ENCODE measurements at regions not wholly inside any gene's neighbourhood (a gene's known extent, or its start where the extent isn't known, plus 50 kb on each side); places are given as distances from the start of the nearest gene placed in this dataset.
"Not testable (repeated sequence)": the region's sequence is repeated elsewhere in the genome, so short reads cannot be mapped to it uniquely, and the experiment has no call there.

- in situ Hi-C loops (cut with HindIII; ENCODE audit: low pct_ligation_motif_present, low sequenced_read_pairs) = no loop called here
- peak; percentile 29 for DNase-seq
- Histone ChIP-seq H3K4me3 (ENCODE audit: low read depth, low read length) (no peak overlapping the region), H3K27ac (no peak overlapping the region), H3K36me3 (replicated peaks) (no peaks in the 10 kb centered on the region), H3K27me3 (replicated peaks) (no peaks in the 10 kb centered on the region)
- TF ChIP-seq CTCF (IDR thresholded peaks at IDR 0.05; ENCODE audit: low read depth, low read length, missing control alignments) = peak; percentile 73
Observed at GRCh38 chr2:224650815-224651439, 65.2 kb downstream of the CCDC195 start.

GRCh38 chr2:224647684-224648083 is 62.5 kb upstream of the CUL3 start:
- in situ Hi-C loops (cut with HindIII; ENCODE audit: low pct_ligation_motif_present, low sequenced_read_pairs); DNase-seq: not testable (repeated sequence)

GRCh38 chr2:224646242-224646846 is 61.2 kb upstream of the CUL3 start:
- Histone ChIP-seq H3K27ac (no peak overlapping the region), H3K27me3 (replicated peaks) (no peaks in the 10 kb centered on the region), H3K4me3 (ENCODE audit: low read depth, low read length) (no peak overlapping the region), H3K36me3 (replicated peaks) (no peaks in the 10 kb centered on the region)
- in situ Hi-C loops (cut with HindIII; ENCODE audit: low pct_ligation_motif_present, low sequenced_read_pairs) = no loop called here
- TF ChIP-seq CTCF (IDR thresholded peaks at IDR 0.05; ENCODE audit: low read depth, low read length, missing control alignments) = peak; percentile 77
- DNase-seq = peak; percentile 12

More at GRCh38 chr2:224647684-224648083, 62.5 kb upstream of the CUL3 start:
- not testable (repeated sequence) for H3K4me3 ChIP-seq (ENCODE audit: low read depth, low read length); H3K27ac ChIP-seq; H3K36me3 ChIP-seq (replicated peaks); H3K27me3 ChIP-seq (replicated peaks)

GRCh38 chr2:224645722-224646121 is 60.6 kb upstream of the CUL3 start:
- no peaks in the 10 kb centered on the region for H3K27me3 ChIP-seq (replicated peaks)
- in situ Hi-C loops (cut with HindIII; ENCODE audit: low pct_ligation_motif_present, low sequenced_read_pairs) = no loop called here
- TF ChIP-seq CTCF (IDR thresholded peaks at IDR 0.05; ENCODE audit: low read depth, low read length, missing control alignments) = no peak
- H3K4me3 ChIP-seq (ENCODE audit: low read depth, low read length) = no peak overlapping the region
- no peak overlapping the region for H3K27ac ChIP-seq
- H3K36me3 ChIP-seq (replicated peaks) = no peaks in the 10 kb centered on the region
- no peak for DNase-seq

GRCh38 chr2:224640679-224641078 is 55.5 kb upstream of the CUL3 start:
- no peak overlapping the region for H3K27ac ChIP-seq
- no peaks in the 10 kb centered on the region for H3K27me3 ChIP-seq (replicated peaks)
- no peak for DNase-seq
- in situ Hi-C loops (cut with HindIII; ENCODE audit: low pct_ligation_motif_present, low sequenced_read_pairs) = no loop called here
- no peak for TF ChIP-seq CTCF (IDR thresholded peaks at IDR 0.05; ENCODE audit: low read depth, low read length, missing control alignments)
- H3K4me3 ChIP-seq (ENCODE audit: low read depth, low read length) = no peak overlapping the region
- H3K36me3 ChIP-seq (replicated peaks) = no peaks in the 10 kb centered on the region

GRCh38 chr2:224638301-224638823 is 53.2 kb upstream of the CUL3 start:
- no peak for TF ChIP-seq CTCF (IDR thresholded peaks at IDR 0.05; ENCODE audit: low read depth, low read length, missing control alignments)
- H3K4me3 ChIP-seq (ENCODE audit: low read depth, low read length) = no peak overlapping the region
- H3K27ac ChIP-seq = no peak overlapping the region
- no peaks in the 10 kb centered on the region for H3K27me3 ChIP-seq (replicated peaks)
- no peaks in the 10 kb centered on the region for H3K36me3 ChIP-seq (replicated peaks)
- no peak for DNase-seq
- in situ Hi-C loops (cut with HindIII; ENCODE audit: low pct_ligation_motif_present, low sequenced_read_pairs) = no loop called here
